HL-60 (cell line): ENCODE measurements at regions not wholly inside any gene's neighbourhood (a gene's known extent, or its start where the extent isn't known, plus 50 kb on each side); places are given as distances from the start of the nearest gene placed in this dataset.

ENCODE experiments used
- DNase-seq, 2 experiments: peaks; one replicate each; pipeline ENCODE4 v3.0.0-alpha.2; 2010 to 2020; ENCODE audit warnings: low read depth in 1 of 2, low spot score in 1 of 2
- H3K27ac ChIP-seq: fragments of 250-450 bp; sonication (Bioruptor Pico); replicated peaks from 2 replicates; pipeline ENCODE4 v1.5.1; 2020; ENCODE audit warnings: mild to moderate bottlenecking, moderate library complexity
- H3K27me3 ChIP-seq: fragments of 250-450 bp; sonication (Bioruptor Pico); 2 replicates; pipeline ENCODE4 v1.5.1; 2021; ENCODE audit warnings: mild to moderate bottlenecking, moderate library complexity; ENCODE audit not compliant: insufficient read depth, poor library complexity, severe bottlenecking
- H3K4me3 ChIP-seq: replicated peaks from 2 replicates; pipeline ENCODE4 v1.5.1; 2011; ENCODE audit warnings: mild to moderate bottlenecking, control low read depth, low read length; ENCODE audit not compliant: insufficient read depth
- GABPA ChIP-seq: IDR thresholded peaks from 2 replicates; pipeline ENCODE4 v1.6.1; 2012; ENCODE audit warnings: low read depth
- POLR2AphosphoS5 ChIP-seq: IDR thresholded peaks from 2 replicates; pipeline ENCODE4 v1.6.1; 2012; ENCODE audit warnings: low read depth
- SPI1 ChIP-seq: IDR thresholded peaks from 2 replicates; pipeline ENCODE4 v1.6.1; 2012; ENCODE audit warnings: low read depth, mild to moderate bottlenecking, borderline replicate concordance
- TF ChIP-seq, protein P1 (sequence below): IDR thresholded peaks from one replicate; pipeline ENCODE4 v1.5.1; 2011; ENCODE audit warnings: low read length, control low read depth, inconsistent platforms; ENCODE audit not compliant: insufficient read depth
- TF ChIP-seq, protein P2 (sequence below): IDR thresholded peaks from 2 replicates; pipeline ENCODE4 v1.6.1; 2012; ENCODE audit warnings: low read depth; ENCODE audit not compliant: insufficient replicate concordance

DNA sequence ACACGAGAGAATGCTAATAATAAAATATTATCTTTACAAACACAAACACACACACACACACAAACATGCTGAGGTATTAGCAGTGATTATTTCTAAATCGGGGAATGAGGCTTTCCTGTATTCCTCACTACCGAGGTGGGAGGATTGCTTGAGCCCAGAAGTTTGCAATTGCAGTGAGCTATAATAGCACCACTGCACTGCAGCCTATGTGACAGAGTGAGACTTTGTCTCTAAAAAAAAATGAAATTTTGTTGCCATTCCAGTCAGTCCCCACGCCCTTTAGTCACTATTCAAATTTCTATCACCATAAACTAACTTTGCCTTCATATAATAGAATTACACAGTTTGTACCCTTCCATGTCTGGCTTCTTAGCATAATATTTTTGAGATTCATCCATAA lies 456.5 kb upstream of the CPEB2 start:
- no peak overlapping the region for H3K4me3 ChIP-seq
- DNase-seq = no peak
- H3K27ac ChIP-seq = no peak overlapping the region
- TF ChIP-seq GABPA (no peak), POLR2AphosphoS5 (no peak), SPI1 (no peak)
- no peaks in the 10 kb centered on the region for H3K27me3 ChIP-seq

DNA sequence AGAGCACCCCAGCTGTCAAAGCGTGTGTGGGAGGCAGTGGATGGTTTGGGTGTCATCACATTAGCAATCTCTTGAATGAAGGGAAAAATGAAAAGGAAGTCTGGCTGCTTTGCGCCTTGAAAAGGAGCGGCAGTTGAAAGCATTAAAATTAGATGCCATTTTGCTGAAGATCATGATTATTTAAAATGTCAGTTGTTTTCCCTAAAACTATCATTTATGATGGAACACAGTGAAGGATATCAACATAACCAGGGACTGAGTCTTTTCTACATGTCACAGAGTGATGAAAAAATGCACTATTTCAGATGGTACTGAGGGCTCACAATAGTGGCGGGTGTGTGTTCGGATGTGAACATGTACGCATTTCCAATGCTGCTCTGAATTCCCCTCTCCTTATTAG lies 450.2 kb upstream of the CPEB2 start:
- Histone ChIP-seq H3K4me3 (no peak overlapping the region), H3K27me3 (no peaks in the 10 kb centered on the region), H3K27ac (no peak overlapping the region)
- TF ChIP-seq, protein P1, sequence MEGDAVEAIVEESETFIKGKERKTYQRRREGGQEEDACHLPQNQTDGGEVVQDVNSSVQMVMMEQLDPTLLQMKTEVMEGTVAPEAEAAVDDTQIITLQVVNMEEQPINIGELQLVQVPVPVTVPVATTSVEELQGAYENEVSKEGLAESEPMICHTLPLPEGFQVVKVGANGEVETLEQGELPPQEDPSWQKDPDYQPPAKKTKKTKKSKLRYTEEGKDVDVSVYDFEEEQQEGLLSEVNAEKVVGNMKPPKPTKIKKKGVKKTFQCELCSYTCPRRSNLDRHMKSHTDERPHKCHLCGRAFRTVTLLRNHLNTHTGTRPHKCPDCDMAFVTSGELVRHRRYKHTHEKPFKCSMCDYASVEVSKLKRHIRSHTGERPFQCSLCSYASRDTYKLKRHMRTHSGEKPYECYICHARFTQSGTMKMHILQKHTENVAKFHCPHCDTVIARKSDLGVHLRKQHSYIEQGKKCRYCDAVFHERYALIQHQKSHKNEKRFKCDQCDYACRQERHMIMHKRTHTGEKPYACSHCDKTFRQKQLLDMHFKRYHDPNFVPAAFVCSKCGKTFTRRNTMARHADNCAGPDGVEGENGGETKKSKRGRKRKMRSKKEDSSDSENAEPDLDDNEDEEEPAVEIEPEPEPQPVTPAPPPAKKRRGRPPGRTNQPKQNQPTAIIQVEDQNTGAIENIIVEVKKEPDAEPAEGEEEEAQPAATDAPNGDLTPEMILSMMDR = no peak
- TF ChIP-seq, protein P2, sequence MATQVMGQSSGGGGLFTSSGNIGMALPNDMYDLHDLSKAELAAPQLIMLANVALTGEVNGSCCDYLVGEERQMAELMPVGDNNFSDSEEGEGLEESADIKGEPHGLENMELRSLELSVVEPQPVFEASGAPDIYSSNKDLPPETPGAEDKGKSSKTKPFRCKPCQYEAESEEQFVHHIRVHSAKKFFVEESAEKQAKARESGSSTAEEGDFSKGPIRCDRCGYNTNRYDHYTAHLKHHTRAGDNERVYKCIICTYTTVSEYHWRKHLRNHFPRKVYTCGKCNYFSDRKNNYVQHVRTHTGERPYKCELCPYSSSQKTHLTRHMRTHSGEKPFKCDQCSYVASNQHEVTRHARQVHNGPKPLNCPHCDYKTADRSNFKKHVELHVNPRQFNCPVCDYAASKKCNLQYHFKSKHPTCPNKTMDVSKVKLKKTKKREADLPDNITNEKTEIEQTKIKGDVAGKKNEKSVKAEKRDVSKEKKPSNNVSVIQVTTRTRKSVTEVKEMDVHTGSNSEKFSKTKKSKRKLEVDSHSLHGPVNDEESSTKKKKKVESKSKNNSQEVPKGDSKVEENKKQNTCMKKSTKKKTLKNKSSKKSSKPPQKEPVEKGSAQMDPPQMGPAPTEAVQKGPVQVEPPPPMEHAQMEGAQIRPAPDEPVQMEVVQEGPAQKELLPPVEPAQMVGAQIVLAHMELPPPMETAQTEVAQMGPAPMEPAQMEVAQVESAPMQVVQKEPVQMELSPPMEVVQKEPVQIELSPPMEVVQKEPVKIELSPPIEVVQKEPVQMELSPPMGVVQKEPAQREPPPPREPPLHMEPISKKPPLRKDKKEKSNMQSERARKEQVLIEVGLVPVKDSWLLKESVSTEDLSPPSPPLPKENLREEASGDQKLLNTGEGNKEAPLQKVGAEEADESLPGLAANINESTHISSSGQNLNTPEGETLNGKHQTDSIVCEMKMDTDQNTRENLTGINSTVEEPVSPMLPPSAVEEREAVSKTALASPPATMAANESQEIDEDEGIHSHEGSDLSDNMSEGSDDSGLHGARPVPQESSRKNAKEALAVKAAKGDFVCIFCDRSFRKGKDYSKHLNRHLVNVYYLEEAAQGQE = no peak
- TF ChIP-seq GABPA = no peak
- TF ChIP-seq POLR2AphosphoS5 = no peak
- DNase-seq = no peak

DNA sequence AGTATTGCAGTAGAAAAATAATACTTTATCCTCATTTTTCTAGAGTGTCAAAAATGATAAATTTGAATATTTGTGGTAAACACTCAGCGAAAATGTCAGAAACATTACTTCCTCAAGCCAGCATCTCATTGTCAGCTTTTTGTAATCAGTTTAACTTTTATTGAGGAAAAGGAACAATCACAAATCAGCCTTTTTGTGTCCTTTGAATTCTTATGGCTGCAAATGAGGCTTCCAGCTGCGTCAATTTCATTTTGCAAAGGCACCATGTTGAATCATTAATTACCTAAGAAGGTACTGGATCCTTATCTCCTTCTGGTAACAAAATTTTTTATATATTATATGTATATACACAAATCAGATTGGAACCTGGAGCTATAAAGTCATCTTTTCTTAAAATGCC lies 442.6 kb upstream of the CPEB2 start:
- no peak for TF ChIP-seq POLR2AphosphoS5
- no peak for TF ChIP-seq SPI1
- TF ChIP-seq, protein P2 = no peak
- TF ChIP-seq GABPA = no peak
- TF ChIP-seq, protein P1 = no peak
- Histone ChIP-seq H3K27ac (no peak overlapping the region), H3K27me3 (no peaks in the 10 kb centered on the region), H3K4me3 (no peak overlapping the region)
- DNase-seq = no peak

DNA sequence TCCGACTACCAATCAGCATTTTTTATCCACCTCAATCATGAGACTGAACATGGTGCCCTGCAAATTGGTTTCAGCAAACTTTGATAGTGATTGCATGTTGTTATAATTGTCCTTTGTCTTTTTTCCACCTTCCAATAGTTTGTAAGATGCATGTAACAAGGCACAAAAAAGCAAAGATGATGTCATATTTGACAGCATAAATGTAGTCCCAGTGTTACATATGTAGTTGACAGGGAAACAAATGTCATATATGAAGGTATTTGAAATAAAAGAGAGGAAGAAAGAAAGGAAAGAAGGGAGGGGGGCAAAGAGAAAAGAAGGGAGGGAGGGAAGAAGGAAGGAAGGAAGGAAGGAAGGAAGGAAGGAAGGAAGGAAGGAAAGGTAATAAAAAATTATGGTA lies 441.7 kb upstream of the CPEB2 start:
- TF ChIP-seq GABPA (no peak), POLR2AphosphoS5 (no peak)
- TF ChIP-seq, protein P1 = no peak
- TF ChIP-seq, protein P2 = no peak

More for the DNA sequence above, 441.7 kb upstream of the CPEB2 start:
- H3K4me3 ChIP-seq = no peak overlapping the region
- H3K27me3 ChIP-seq = no peaks in the 10 kb centered on the region
- H3K27ac ChIP-seq = no peak overlapping the region
- DNase-seq = no peak
